AG09309 (cell line): ENCODE measurements at regions not wholly inside any gene's neighbourhood (a gene's known extent, or its start where the extent isn't known, plus 50 kb on each side); places are given as distances from the start of the nearest gene placed in this dataset.
"Not testable (repeated sequence)": the region's sequence is repeated elsewhere in the genome, so short reads cannot be mapped to it uniquely, and the experiment has no call there.

Source experiments
- DNase-seq: peaks from one replicate; pipeline ENCODE4 v3.0.0-alpha.2; 2010; ENCODE audit warnings: low read depth
- H3K4me3 ChIP-seq: 2 replicates; pipeline ENCODE4 v1.5.1; 2011; ENCODE audit warnings: mild to moderate bottlenecking, low read depth, low read length, moderate library complexity; ENCODE audit not compliant: control insufficient read depth
- TF ChIP-seq, protein P1 (sequence below): IDR thresholded peaks from 2 replicates; pipeline ENCODE4 v1.5.1; 2011; ENCODE audit warnings: mild to moderate bottlenecking, low read depth, low read length, inconsistent platforms; ENCODE audit not compliant: insufficient read depth, control insufficient read depth; ENCODE audit errors: missing control alignments

DNA sequence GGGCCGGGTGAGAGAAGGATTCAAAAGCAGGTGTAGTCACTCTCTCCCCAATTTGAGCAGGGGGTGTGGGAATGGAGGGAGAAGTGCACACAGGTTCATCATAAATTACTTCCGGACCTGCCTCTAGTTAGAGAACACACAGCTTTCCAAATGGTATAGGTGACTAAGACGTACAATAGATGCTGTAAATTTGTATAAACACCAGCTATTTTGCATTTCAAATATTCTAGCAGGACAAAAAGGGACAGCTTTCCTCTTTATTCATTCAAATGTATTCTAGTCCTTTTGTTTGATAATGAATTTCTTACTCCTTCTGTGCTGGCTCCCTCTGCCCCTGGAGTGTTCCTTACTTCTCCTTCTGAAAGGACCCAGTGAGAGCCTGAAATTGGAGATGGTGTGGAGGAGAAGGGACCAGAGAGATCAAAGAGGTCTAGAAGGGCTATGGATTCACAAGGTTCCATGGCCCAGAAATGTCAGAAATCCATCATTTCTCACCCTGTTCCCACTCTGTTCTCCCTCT is 53.2 kb upstream of the SH3BP4 start:
- DNase-seq: no peak
- TF ChIP-seq, protein P1, sequence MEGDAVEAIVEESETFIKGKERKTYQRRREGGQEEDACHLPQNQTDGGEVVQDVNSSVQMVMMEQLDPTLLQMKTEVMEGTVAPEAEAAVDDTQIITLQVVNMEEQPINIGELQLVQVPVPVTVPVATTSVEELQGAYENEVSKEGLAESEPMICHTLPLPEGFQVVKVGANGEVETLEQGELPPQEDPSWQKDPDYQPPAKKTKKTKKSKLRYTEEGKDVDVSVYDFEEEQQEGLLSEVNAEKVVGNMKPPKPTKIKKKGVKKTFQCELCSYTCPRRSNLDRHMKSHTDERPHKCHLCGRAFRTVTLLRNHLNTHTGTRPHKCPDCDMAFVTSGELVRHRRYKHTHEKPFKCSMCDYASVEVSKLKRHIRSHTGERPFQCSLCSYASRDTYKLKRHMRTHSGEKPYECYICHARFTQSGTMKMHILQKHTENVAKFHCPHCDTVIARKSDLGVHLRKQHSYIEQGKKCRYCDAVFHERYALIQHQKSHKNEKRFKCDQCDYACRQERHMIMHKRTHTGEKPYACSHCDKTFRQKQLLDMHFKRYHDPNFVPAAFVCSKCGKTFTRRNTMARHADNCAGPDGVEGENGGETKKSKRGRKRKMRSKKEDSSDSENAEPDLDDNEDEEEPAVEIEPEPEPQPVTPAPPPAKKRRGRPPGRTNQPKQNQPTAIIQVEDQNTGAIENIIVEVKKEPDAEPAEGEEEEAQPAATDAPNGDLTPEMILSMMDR: no peak

DNA sequence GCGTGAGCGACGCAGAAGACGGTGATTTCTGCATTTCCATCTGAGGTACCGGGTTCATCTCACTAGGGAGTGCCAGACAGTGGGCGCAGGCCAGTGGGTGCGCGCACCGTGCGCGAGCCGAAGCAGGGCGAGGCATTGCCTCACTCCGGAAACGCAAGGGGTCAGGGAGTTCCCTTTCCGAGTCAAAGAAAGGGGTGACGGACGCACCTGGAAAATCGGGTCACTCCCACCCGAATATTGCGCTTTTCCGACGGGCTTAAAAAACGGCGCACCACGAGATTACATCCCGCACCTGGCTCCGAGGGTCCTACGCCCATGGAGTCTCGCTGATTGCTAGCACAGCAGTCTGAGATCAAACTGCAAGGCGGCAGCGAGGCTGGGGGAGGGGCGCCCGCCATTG is 63.4 kb upstream of the SH3BP4 start:
- not testable (repeated sequence) for H3K4me3 ChIP-seq, DNase-seq

More for the DNA sequence above, 53.2 kb upstream of the SH3BP4 start:
- H3K4me3 ChIP-seq: no peak overlapping the region

DNA sequence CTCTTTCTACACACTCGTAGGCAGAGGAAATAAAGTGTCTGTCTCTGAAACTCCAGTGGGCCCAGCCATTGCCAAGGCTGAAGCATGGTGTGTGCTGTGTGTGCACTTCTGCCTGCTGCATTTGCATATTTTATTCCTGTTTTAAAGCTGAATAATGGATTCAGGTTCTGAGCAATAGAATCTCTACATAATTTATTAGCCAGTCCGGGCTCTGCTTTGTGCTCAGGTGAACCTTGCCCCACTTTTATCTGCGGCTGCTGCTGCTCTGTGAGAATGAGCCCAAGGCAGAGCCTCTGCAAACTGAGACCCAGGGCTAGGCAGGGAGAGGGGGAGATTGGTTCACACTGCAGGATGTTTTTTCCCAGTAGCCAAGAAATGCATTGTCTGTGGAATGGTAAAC is 64.6 kb upstream of the SH3BP4 start:
- no peak overlapping the region for H3K4me3 ChIP-seq
- DNase-seq: no peak
- TF ChIP-seq, protein P1: no peak

DNA sequence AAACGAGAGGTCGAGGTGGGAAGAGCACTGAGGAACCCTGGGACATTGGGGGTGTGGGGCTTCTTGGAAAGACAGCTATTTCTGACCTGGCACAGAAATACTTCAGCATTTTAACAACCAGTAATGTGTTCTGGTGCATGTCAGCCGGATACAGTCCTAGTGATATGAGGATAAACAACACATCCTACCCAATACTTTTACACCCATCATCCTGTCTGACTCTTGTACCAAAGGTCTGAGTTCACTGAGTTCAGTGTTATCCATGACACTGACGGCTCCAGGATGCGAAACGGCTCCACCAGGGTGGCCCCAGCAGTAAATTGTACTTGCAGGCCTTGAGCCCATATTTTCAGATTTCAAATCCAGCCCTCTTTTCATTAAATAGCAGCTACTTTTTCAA is 65.9 kb upstream of the SH3BP4 start:
- H3K4me3 ChIP-seq: no peak overlapping the region
- DNase-seq: no peak
- TF ChIP-seq, protein P1: no peak

DNA sequence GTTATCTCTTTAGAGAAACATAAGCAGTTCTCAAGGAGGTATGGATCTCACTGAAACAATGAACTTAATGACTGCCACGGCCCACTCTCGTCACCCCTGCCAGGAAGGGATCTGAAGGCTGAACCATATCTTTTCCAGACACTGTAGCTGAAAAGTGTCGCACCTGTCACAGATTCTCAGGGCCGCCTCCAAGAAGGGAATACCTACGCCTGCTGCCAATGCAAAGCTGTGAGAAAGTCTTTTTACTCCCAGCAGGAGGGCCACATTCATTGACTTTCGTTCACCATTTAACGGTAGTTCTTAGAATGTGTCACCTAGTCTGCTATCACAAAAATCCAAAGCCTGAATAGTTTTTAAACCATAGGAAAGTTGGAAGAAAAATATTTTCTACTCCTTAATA is 66.7 kb upstream of the SH3BP4 start:
- H3K4me3 ChIP-seq: no peak overlapping the region
- DNase-seq: no peak
- TF ChIP-seq, protein P1: no peak

DNA sequence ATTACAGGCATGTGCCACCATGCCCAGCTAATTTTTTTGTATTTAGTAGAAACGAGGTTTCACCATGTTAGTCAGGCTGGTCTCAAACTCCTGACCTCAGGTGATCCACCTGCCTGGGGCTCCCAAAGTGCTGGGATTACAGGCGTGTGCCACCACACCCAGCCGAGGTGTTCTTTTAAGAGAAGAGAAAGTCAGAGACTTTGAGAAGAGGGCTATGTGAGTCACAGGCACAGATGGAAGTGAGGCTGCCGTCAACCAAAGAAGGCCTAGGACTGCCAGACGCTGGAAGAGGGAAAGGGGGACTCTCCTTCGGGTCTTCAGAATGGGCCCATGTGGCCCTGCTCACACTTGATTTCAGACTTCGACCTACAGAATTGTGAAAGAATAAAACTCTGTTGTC is 67.2 kb upstream of the SH3BP4 start:
- H3K4me3 ChIP-seq: no peak overlapping the region
- no peak for DNase-seq
- TF ChIP-seq, protein P1: no peak

DNA sequence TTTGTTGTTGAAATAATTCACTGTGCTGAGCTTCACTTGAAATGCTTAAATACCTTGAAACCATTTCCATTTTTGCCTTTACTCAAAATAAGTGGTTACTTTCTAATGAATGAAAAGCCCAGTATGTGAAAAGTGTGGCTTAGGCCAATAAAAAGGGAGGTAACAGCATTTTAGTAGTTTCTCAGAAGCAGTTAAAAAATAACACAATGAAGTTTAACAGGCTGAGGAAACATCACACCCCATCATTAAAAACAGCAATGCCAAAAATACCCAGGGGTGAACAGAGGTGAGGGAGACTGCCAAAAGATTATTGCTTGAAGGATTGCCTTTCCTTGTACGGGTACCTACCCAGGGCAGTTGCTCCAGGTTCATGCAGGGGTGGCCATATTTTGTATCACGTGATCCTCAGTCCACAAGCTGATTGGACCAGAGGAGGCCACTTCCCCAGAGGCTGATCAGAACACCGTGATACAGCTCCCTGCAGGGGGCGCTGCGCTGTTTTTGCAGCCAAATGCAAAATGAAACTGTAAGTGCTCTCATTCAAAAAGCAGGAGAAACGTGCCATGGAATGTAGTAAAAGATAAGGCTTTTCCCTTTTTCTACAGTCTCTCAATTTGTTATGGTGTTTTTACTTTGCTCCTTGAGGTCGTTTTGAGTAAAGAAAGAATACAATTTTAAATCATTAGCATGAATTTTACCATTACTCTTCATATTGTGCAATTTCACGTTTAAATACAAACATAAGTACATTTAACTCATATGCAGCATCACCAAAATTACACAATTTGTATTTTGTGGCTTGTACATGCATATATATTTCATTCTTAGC is 70.2 kb upstream of the SH3BP4 start:
- H3K4me3 ChIP-seq: no peak overlapping the region
- DNase-seq: no peak

More for the DNA sequence above, 70.2 kb upstream of the SH3BP4 start:
- TF ChIP-seq, protein P1: peak; percentile 74
